Iris pigment epithelial cell (primary cell): ENCODE measurements at regions not wholly inside any gene's neighbourhood (a gene's known extent, or its start where the extent isn't known, plus 50 kb on each side); places are given as distances from the start of the nearest gene placed in this dataset.

Experiments
- DNase-seq: peaks from one replicate; pipeline ENCODE4 v3.0.0-alpha.2; 2011; ENCODE audit warnings: low read depth

- peak; percentile 1 for DNase-seq
Observed at GRCh38 chr5:62717301-62717933, 138.8 kb downstream of the LRRC70 start.

- no peak for DNase-seq
Observed at GRCh38 chr5:62714296-62714695, 135.7 kb downstream of the LRRC70 start.

GRCh38 chr5:62708481-62709325, 130.1 kb downstream of the LRRC70 start:
- DNase-seq = no peak

GRCh38 chr5:62707563-62707962, 128.9 kb downstream of the LRRC70 start:
- DNase-seq = no peak

GRCh38 chr5:62707131-62707530, 128.5 kb downstream of the LRRC70 start:
- no peak for DNase-seq

- no peak for DNase-seq
Observed at GRCh38 chr5:62705022-62705421, 126.4 kb downstream of the LRRC70 start.

- no peak for DNase-seq
Observed at GRCh38 chr5:62702126-62702525, 123.5 kb downstream of the LRRC70 start.

GRCh38 chr5:62701036-62701435, 122.4 kb downstream of the LRRC70 start:
- DNase-seq = no peak

GRCh38 chr5:62698756-62699155, 120.1 kb downstream of the LRRC70 start:
- no peak for DNase-seq

GRCh38 chr5:62695274-62695673, 116.7 kb downstream of the LRRC70 start:
- no peak for DNase-seq

- no peak for DNase-seq
Observed at GRCh38 chr5:62692946-62693713, 114.5 kb downstream of the LRRC70 start.

GRCh38 chr5:62691946-62692345, 113.3 kb downstream of the LRRC70 start:
- DNase-seq = no peak

- DNase-seq = no peak
Observed at GRCh38 chr5:62690421-62690820, 111.8 kb downstream of the LRRC70 start.

GRCh38 chr5:62689599-62690368, 111.2 kb downstream of the LRRC70 start:
- DNase-seq = no peak

GRCh38 chr5:62686692-62687091, 108.1 kb downstream of the LRRC70 start:
- DNase-seq = no peak

- DNase-seq = no peak
Observed at GRCh38 chr5:62685221-62685620, 106.6 kb downstream of the LRRC70 start.

- no peak for DNase-seq
Observed at GRCh38 chr5:62684310-62684709, 105.7 kb downstream of the LRRC70 start.

GRCh38 chr5:62682059-62682458, 103.4 kb downstream of the LRRC70 start:
- no peak for DNase-seq

- no peak for DNase-seq
Observed at GRCh38 chr5:62681117-62681850, 102.7 kb downstream of the LRRC70 start.

- DNase-seq = no peak
Observed at GRCh38 chr5:62680121-62680520, 101.5 kb downstream of the LRRC70 start.
